ENCODE measurements at regions not wholly inside any gene's neighbourhood (a gene's known extent, or its start where the extent isn't known, plus 50 kb on each side); places are given as distances from the start of the nearest gene placed in this dataset.

DNA sequence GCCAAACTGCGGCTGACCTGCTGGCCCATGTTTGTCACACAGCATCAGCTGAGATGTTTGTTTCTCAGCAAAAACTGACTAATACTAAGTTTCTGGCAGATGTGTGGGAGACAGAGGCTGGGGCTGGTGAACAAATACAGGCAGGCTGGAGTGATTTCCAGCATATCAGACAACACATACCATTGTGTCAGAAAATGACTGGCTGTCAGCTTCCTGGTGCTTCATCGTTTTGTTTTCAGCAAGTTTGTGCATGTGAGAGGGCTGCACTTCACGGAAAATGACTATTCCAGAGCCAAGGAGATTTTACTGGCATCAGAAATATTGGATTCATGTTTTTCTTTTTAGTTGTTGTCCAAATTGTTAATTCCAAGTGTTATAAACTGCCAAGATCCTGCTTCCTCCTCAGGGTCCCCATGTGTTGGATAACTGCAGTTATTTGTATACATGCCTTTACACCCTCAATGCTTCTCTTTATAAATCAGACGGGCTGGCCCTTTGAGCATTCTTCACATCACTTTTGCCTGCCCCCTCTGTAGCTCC, 145.7 kb downstream of the GALC start:
- Histone ChIP-seq H2AFZ (ENCODE audit: low read length) (no peak overlapping the region), H3K4me2 (ENCODE audit: low read depth, low read length) (no peak overlapping the region), H3K9me3 (ENCODE audit: low read length) (no peaks in the 10 kb centered on the region), H3K36me3 (replicated peaks in 1 of 2; ENCODE audit: control insufficient read depth in 1 of 2, insufficient read depth in 2 of 2, low read length in 2 of 2) (no peaks in the 10 kb centered on the region), H3K4me1 (ENCODE audit: insufficient read depth, low read length) (no peaks in the 10 kb centered on the region), H3K27me3 (ENCODE audit: control insufficient read depth in 1 of 2, insufficient read depth in 2 of 2, low read length in 2 of 2) (no peaks in the 10 kb centered on the region), H3K79me2 (ENCODE audit: insufficient read depth, low read length) (no peaks in the 10 kb centered on the region), H4K20me1 (ENCODE audit: insufficient read depth, low read length) (no peaks in the 10 kb centered on the region), H3K4me3 (replicated peaks in 1 of 3; ENCODE audit: insufficient read depth in 1 of 3, low read depth in 2 of 3, low read length in 3 of 3) (no peak overlapping the region), H3K9ac (ENCODE audit: insufficient read depth, low read depth, low read length) (no peak overlapping the region), H3K27ac (ENCODE audit: extremely low read length, insufficient read depth, low read length) (no peak overlapping the region)
- DNase-seq (ENCODE audit: low spot score) (no peak), ATAC-seq (no peak), FAIRE-seq (no peak)
- CTCF ChIA-PET (ENCODE audit: low intra/inter-chr PET ratio, low total read pairs), result no interaction called here
- in situ Hi-C loops (cut with HindIII; ENCODE audit: extremely low pct_ligation_motif_present, low pct_unique_long_range_greater_than_20kb) (no loop called here), intact Hi-C loops (cut with micrococcal nuclease; ENCODE audit: unreplicated experiment) (no loop called here)
- POLR2A ChIA-PET, result no interaction called here
- WGBS (ENCODE audit: low lambda C conversion rate), result 0% methylated on average over 4 of the region's 4 CpGs
- no TSS peak for BruUV-seq (replicated peaks)
- TF ChIP-seq CC2D1A (CRISPR knock-in tag; IDR thresholded peaks at IDR 0.05), result no peak
- no peak for TF ChIP-seq ZNF530 (CRISPR knock-in tag; IDR thresholded peaks at IDR 0.05; ENCODE audit: low read depth)
- no peak for TF ChIP-seq JARID2 (CRISPR knock-in tag; IDR thresholded peaks at IDR 0.05; ENCODE audit: insufficient replicate concordance)
- TF ChIP-seq, protein P1, sequence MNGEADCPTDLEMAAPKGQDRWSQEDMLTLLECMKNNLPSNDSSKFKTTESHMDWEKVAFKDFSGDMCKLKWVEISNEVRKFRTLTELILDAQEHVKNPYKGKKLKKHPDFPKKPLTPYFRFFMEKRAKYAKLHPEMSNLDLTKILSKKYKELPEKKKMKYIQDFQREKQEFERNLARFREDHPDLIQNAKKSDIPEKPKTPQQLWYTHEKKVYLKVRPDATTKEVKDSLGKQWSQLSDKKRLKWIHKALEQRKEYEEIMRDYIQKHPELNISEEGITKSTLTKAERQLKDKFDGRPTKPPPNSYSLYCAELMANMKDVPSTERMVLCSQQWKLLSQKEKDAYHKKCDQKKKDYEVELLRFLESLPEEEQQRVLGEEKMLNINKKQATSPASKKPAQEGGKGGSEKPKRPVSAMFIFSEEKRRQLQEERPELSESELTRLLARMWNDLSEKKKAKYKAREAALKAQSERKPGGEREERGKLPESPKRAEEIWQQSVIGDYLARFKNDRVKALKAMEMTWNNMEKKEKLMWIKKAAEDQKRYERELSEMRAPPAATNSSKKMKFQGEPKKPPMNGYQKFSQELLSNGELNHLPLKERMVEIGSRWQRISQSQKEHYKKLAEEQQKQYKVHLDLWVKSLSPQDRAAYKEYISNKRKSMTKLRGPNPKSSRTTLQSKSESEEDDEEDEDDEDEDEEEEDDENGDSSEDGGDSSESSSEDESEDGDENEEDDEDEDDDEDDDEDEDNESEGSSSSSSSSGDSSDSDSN (CRISPR knock-in tag; IDR thresholded peaks at IDR 0.05), result no peak
- no peak for TF ChIP-seq ZNF224 (CRISPR knock-in tag; IDR thresholded peaks at IDR 0.05)
- no peak for TF ChIP-seq ARID2 (CRISPR knock-in tag; IDR thresholded peaks at IDR 0.05; ENCODE audit: borderline replicate concordance)
- TF ChIP-seq ZSCAN25 (CRISPR knock-in tag; IDR thresholded peaks at IDR 0.05), result no peak
- TF ChIP-seq SNAI1 (CRISPR knock-in tag; IDR thresholded peaks at IDR 0.05; ENCODE audit: borderline replicate concordance), result no peak
